ENCODE measurements at regions not wholly inside any gene's neighbourhood (a gene's known extent, or its start where the extent isn't known, plus 50 kb on each side); places are given as distances from the start of the nearest gene placed in this dataset.
A peak's percentile ranks its signal among the peaks of the same experiment; 100 is the strongest.

- peak; percentile 64 for ATAC-seq
These were observed 139.4 kb downstream of the PJA1 start for GRCh38 chrX:69025802-69026301.

GRCh38 chrX:69024931-69025330 is 140.3 kb downstream of the PJA1 start:
- ATAC-seq, result peak; percentile 70

- ATAC-seq, result no peak
These were observed 141.0 kb downstream of the PJA1 start for GRCh38 chrX:69024161-69024736.

- no peak for ATAC-seq
These were observed 142.8 kb downstream of the PJA1 start for GRCh38 chrX:69022430-69022829.

DNA sequence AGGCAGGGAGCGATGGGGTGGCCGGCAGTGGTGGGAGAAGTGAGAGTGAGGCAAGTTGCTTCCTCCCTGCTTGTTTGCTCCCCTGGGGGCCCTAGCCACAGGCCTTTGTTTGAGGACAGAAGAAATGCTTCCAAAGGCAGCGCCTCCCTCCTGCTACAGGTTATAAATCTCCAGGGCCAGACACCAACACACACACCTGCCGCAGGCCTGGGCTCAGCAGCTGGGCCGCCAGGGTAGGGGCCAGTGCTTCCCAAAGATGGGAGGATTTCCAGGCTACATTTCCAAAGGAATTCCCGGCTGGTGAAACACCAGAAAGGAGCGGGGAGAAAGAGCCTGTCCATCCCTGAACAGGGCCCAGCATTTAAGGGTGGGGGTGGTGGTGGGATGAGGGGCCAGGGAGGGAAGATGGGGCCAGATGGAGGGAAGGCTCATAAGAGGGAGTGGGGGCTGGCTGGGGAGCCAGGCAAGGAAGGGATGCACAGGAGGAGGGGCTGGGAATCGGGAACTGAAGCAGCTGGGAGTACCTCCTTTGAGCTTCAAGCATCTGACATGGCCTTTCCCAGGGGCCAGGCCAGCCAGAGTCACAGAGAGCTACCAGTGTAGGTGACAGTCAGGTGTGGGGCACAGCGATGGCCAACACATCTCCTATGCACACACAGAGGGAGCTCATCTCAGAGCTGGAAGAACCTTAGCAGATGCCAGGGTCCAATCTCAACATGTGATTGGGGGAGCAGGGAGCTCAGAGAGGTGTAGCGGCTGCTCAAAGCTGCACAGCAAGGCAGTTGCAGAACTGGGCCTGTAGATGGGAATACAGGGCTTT is 143.9 kb downstream of the PJA1 start:
- ATAC-seq, result no peak

DNA sequence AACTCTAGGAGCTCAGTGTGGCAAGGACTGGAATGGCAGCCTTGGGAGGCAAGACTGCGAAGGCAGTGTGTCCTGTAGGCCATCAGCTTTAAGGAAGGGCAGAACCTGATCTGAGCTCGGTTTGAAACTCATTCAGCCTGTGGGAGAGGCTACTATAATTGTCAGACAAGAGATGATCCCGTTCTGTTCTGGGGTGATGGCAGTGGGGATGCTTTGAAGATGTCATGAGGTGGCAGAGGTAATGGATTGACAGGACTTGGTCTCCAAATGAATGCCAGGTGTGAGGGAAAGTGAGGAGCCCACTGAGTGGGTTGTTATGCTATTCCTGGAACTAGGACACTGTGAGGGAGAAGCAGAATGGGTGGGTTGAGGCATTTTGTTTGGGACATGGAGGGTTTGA is 144.9 kb downstream of the PJA1 start:
- ATAC-seq, result no peak

- ATAC-seq, result no peak
These were observed 146.0 kb downstream of the PJA1 start for GRCh38 chrX:69019073-69019890.

DNA sequence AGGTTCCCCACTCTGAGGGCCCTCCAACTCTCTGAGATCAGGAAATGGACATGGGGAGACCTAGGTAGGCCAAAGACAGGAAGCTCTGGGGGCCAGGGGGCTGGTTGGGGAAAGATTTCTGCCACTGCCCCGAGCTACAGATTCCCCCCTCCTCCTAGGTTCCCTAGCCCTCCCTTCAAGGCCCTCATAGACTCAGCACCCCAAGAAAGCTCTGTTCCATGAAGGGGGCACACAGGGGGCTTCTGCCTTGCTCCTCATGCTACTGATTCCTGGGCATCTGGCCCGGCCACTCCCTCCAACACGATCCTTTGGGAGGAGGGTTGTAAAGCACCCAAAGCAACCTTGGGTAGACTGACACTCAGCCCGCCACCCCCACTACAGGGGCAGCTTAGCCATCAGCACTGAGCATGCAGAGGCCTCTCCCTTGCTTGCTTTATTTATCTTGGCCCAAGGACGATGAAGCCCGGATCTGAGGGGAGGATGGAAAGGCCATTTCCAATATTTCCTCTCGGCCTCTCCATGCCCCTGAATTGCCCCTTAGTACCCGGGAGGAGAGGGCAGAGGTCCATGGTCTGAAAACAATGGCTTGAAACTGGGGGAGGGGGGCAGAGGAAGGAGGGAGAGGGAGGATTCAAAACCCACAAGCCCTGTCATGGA is 146.7 kb downstream of the PJA1 start:
- ATAC-seq, result no peak

GRCh38 chrX:69016293-69016941 is 148.8 kb downstream of the PJA1 start:
- ATAC-seq, result no peak

DNA sequence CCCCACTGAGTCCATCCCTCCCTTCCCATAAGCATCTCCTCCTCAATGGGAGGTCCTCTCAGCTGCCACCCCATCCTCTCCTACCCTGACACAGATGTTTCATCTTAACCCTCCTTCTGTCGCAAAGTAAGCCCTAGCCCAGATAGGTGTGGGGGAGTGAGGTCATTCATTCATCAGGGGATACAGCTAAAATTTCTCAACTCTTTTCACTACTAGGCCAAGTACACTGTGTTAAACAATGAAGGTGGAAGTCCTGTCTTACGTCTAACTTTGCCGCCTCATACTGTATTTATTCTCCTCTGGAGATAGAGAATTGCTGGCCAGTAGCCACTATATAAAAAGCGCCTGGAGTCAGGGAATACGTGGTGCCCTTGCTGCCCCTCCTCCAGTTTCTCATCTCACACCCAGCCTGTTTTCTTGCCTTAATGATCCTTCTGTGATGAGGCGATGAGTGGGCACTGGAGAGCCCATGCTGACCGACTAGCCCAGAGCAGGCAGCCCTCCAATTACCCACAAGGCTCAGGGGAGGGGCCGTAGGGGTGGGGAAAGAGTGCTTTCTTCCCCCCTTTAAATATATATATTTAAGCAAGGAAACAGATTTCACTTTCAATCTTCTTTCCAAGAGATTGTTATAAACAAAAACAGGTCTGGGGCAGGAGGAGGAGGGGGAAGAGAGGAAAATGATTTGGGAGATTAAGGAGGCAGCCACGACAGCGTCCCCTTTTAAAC is 149.5 kb downstream of the PJA1 start:
- ATAC-seq, result no peak

DNA sequence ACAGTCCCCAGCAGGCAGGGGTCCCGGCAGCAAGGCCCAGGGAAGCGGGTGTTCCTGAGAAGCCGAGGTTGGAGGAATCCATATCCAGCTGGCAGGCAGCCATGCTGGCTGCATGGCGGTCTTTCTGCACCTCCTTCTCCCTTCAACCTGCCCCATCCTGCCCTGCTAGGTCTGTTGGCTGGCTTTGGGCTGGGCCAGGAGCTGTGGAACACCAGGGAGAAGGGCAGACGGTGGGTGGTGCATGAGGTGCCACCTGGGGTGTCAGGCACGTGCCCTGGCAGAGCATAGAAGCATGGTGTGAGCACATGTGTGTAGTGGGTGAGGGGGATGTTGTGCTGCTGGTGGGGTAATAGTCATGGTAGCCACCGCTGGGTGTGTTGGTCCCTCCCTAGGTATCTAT is 150.1 kb downstream of the PJA1 start:
- peak; percentile 51 for ATAC-seq

DNA sequence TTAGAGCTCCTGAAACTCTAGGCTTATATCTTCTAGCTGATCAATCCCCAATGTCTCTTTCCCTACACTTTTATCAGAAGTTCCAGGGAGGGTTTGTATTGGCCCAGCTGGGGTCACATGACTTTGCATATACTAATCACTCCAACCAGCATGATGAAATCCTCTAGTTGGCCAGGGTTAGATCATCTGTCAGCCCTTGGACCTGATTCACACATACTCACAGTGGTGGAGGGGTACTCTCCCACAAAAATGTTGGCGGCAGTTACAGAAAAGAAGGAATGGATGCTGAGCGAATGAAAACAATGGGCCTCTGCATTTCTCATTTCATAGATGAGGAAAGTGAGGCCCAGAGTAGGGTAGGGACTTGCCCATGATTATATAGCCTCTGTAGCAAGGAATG is 151.1 kb downstream of the PJA1 start:
- ATAC-seq, result no peak

GRCh38 chrX:69010339-69010738 is 154.9 kb downstream of the PJA1 start:
- no peak for ATAC-seq

GRCh38 chrX:69000877-69001276 is 164.4 kb downstream of the PJA1 start:
- no peak for ATAC-seq

- ATAC-seq, result no peak
These were observed 165.3 kb downstream of the PJA1 start for GRCh38 chrX:68999931-69000330.

DNA sequence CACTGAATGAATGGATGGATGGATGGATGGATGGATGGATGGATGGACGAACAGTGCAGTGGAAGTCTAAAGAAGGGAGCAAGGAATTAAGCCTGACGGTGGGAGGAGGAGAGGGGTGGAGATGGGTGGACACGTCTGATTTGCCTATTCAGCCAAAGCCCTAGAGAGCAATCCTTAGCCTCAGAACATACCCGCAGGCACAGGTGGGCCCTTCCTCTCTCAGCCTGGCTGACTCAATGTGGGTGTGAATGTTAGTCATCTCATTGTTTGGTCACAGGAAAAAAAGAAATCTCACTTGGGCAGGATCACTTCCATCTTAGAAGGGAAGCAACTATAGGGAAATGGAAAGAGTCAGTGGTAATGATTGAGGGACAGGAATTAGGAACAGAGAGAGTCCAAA is 165.9 kb downstream of the PJA1 start:
- peak; percentile 94 for ATAC-seq

GRCh38 chrX:68998716-68999115 is 166.5 kb downstream of the PJA1 start:
- peak; percentile 80 for ATAC-seq

DNA sequence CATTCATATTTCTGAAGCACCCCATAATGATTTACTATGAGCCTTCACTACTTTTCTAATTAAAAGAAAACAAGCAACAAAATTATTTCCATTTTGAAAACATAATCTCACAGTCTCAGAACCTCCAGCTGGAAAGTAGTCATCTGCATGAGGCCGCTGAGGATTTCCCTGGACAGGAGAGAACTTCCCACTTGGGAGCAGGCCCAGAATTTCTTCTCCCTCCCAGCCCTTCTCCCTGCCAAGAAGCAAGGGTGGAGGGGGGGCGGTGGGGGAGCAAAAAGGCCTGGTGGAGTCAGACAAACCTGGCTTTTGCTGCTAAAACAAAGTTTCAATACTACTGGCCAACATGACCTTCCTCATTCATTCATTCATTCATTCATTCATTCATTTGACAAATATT is 167.3 kb downstream of the PJA1 start:
- no peak for ATAC-seq

DNA sequence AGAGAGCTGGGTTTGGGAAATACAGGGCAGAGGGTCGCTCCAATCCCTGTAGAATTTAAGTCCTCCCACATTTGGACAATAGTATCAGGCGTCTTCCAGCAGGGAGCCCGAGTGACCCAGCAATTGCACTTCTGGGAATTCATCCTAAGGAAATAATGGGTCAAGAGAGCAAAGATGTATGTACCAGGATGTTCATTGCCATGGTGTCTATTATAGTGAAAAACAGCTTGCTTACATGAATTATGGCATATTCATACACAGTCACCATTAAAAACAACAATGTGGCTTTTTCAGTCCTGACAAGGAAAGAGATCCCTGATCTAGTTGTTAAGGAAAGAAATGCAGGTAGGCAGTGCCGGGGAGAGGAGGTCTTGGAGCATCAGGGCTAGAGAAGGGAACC is 167.7 kb downstream of the PJA1 start:
- ATAC-seq, result no peak

DNA sequence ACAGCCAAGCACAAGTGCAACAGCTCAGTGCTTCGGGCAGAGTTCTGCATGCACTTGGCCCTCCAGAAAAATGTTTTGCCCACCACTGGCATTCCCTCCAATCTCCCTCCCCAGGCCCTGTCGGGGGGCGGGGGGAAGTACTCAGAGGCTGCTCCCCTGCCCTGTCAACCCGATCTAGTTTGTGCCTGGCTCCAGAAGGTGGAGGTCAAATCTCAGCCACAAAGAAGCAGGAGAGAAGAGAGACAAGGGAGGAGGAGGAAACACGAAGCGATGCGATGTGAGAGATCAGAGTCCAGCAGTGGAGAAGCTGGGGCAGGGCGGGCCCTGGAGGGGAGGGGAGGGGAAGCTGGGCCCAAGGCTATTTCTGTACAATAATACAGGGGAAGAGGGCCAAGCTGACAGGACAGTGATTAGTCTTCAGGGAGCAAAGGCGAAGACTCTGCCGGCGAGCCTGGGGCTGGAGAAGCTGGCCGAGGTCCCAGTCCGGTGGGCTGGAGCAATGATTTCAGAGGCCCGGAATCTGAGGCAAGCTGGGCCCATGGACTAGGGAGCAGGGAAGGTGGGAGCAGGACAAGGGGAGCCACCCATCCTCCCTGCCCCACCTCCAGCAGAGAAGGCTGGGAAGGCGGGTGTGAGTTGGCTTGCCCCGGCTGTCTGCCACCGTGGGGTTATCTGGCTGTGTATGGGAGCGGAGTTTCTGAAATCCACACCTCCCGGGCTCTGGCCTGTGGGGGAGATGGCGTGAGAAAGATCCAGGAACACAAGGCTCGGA is 167.1 kb downstream of the EFNB1 start:
- no peak for ATAC-seq

DNA sequence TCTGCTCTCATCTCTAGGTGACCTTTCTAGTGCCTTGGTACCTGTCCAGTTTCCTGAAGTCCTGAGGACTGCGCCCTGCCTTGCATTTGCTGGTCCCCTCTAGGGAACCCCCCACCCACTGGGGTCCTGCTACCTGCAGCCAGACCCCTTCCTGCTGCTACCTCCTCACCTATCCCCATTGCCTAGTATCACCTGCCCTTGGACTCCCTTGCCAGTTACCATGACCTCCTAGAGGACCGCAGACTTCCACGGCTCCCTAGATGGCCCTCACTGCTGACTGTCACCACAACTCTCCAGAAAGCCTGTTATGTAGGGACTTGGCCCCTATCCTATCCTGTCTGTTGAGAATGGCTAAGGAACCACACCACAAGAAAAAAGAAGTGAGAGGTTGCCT is 166.6 kb downstream of the EFNB1 start:
- ATAC-seq, result no peak

All from esophagus mucosa (tissue), 1 donor.